ENCODE measurements at regions not wholly inside any gene's neighbourhood (a gene's known extent, or its start where the extent isn't known, plus 50 kb on each side); places are given as distances from the start of the nearest gene placed in this dataset.

DNA sequence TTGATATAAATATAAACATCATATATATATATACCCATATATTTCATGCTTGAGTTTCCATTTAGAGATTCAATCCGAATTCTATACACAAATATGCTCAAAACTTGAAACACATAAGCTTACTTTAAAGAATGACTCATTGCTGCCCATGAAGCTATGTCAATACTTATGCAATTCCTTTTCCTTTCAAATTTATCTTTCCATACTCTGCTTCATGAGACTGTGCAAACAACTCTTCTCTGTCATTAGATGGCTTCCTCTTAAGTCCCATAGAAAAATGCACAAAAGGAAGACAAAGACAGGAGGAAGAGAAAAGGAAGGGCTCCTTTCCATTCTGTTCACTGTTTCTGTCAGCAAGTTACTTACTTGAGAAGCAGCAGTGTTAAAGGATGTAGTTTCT is 895.7 kb upstream of the SORCS1 start:
- DNase-seq (ENCODE audit: extremely low spot score) = no peak
- POLR2A ChIA-PET = no interaction called here
- CTCF ChIA-PET = no interaction called here

GRCh38 chr10:108055506-108055905 is 891.0 kb upstream of the SORCS1 start:
- POLR2A ChIA-PET = no interaction called here
- CTCF ChIA-PET = no interaction called here
- no peak for DNase-seq (ENCODE audit: extremely low spot score)
- TF ChIP-seq BHLHE40 (IDR thresholded peaks at IDR 0.05; ENCODE audit: borderline replicate concordance) = no peak
- no peak for TF ChIP-seq FOXA1 (IDR thresholded peaks at IDR 0.05)

More for the DNA sequence above, 895.7 kb upstream of the SORCS1 start:
- no peak for TF ChIP-seq ARNT (IDR thresholded peaks at IDR 0.05)
- no peak for TF ChIP-seq ZNF384 (IDR thresholded peaks at IDR 0.05)
- no peak for TF ChIP-seq SP1 (IDR thresholded peaks at IDR 0.05)
- TF ChIP-seq PKNOX1 (IDR thresholded peaks at IDR 0.05) = no peak
- no peak for TF ChIP-seq NFRKB (IDR thresholded peaks at IDR 0.05)
- no peak for TF ChIP-seq TARDBP (IDR thresholded peaks at IDR 0.05)
- TF ChIP-seq ELF4 (IDR thresholded peaks at IDR 0.05) = no peak
- no peak for TF ChIP-seq BHLHE40 (IDR thresholded peaks at IDR 0.05; ENCODE audit: borderline replicate concordance)
- no peak for TF ChIP-seq L3MBTL2 (conservative IDR thresholded peaks at IDR 0.05)
- TF ChIP-seq FOXK2 (IDR thresholded peaks at IDR 0.05) = no peak
- TF ChIP-seq SUZ12 (IDR thresholded peaks at IDR 0.05) = no peak

- TF ChIP-seq ARNT (IDR thresholded peaks at IDR 0.05) (no peak), ELF4 (IDR thresholded peaks at IDR 0.05) (no peak), CTBP1 (IDR thresholded peaks at IDR 0.05; ENCODE audit: borderline replicate concordance) (no peak), PKNOX1 (IDR thresholded peaks at IDR 0.05) (no peak), FOXM1 (IDR thresholded peaks at IDR 0.05; ENCODE audit: borderline replicate concordance) (no peak), SP1 (IDR thresholded peaks at IDR 0.05) (no peak), BHLHE40 (IDR thresholded peaks at IDR 0.05; ENCODE audit: borderline replicate concordance) (no peak), ZNF384 (IDR thresholded peaks at IDR 0.05) (no peak), L3MBTL2 (conservative IDR thresholded peaks at IDR 0.05) (no peak), NFRKB (IDR thresholded peaks at IDR 0.05) (no peak), FOXA1 (IDR thresholded peaks at IDR 0.05) (no peak), SUZ12 (IDR thresholded peaks at IDR 0.05) (no peak), FOXK2 (IDR thresholded peaks at IDR 0.05) (no peak), TARDBP (IDR thresholded peaks at IDR 0.05) (no peak), HDGF (IDR thresholded peaks at IDR 0.05; ENCODE audit: borderline replicate concordance) (no peak), LEF1 (IDR thresholded peaks at IDR 0.05; ENCODE audit: borderline replicate concordance) (no peak)
- POLR2A ChIA-PET = no interaction called here
- CTCF ChIA-PET = no interaction called here
- DNase-seq (ENCODE audit: extremely low spot score) = no peak
Observed at GRCh38 chr10:108052981-108053380, 888.5 kb upstream of the SORCS1 start.

DNA sequence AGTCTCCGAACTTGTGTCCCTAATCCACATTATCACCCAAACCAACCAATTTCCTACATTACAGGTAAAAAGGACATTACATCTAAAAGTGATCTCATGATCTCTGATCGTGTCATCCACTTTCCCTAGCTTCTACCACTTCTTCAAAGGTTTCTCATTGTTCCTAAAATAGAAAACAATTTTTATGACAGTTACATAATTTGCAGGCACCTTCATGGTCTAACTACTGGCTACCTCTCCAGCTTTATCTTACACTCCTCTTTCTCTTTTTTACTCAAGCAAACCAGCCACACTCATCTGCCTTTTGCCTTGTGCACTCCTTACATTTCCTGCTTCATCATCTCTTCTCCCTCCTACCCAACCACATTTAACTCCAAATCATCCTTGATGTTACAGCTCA is 886.7 kb upstream of the SORCS1 start:
- TF ChIP-seq TARDBP (IDR thresholded peaks at IDR 0.05) (no peak), FOXM1 (IDR thresholded peaks at IDR 0.05; ENCODE audit: borderline replicate concordance) (no peak), ARNT (IDR thresholded peaks at IDR 0.05) (no peak), LEF1 (IDR thresholded peaks at IDR 0.05; ENCODE audit: borderline replicate concordance) (no peak)
- no peak for DNase-seq (ENCODE audit: extremely low spot score)
- ChIA-PET POLR2A (no interaction called here), CTCF (no interaction called here)

GRCh38 chr10:108050626-108051025 is 886.1 kb upstream of the SORCS1 start:
- no peak for TF ChIP-seq CTBP1 (IDR thresholded peaks at IDR 0.05; ENCODE audit: borderline replicate concordance)
- no peak for TF ChIP-seq FOXM1 (IDR thresholded peaks at IDR 0.05; ENCODE audit: borderline replicate concordance)
- no peak for TF ChIP-seq HDGF (IDR thresholded peaks at IDR 0.05; ENCODE audit: borderline replicate concordance)
- no peak for TF ChIP-seq FOXK2 (IDR thresholded peaks at IDR 0.05)
- no peak for TF ChIP-seq BHLHE40 (IDR thresholded peaks at IDR 0.05; ENCODE audit: borderline replicate concordance)
- TF ChIP-seq SP1 (IDR thresholded peaks at IDR 0.05) = no peak
- TF ChIP-seq L3MBTL2 (conservative IDR thresholded peaks at IDR 0.05) = no peak
- TF ChIP-seq LEF1 (IDR thresholded peaks at IDR 0.05; ENCODE audit: borderline replicate concordance) = no peak
- TF ChIP-seq ARNT (IDR thresholded peaks at IDR 0.05) = no peak
- TF ChIP-seq SUZ12 (IDR thresholded peaks at IDR 0.05) = no peak
- no peak for TF ChIP-seq FOXA1 (IDR thresholded peaks at IDR 0.05)
- no peak for TF ChIP-seq TARDBP (IDR thresholded peaks at IDR 0.05)
- no peak for TF ChIP-seq ZNF384 (IDR thresholded peaks at IDR 0.05)
- no peak for TF ChIP-seq NFRKB (IDR thresholded peaks at IDR 0.05)
- no peak for TF ChIP-seq ELF4 (IDR thresholded peaks at IDR 0.05)
- TF ChIP-seq PKNOX1 (IDR thresholded peaks at IDR 0.05) = no peak
- DNase-seq (ENCODE audit: extremely low spot score) = no peak
- CTCF ChIA-PET = no interaction called here
- POLR2A ChIA-PET = no interaction called here

- CTCF ChIA-PET = no interaction called here
- POLR2A ChIA-PET = no interaction called here
- DNase-seq (ENCODE audit: extremely low spot score) = no peak
- TF ChIP-seq SUZ12 (IDR thresholded peaks at IDR 0.05) (no peak), LEF1 (IDR thresholded peaks at IDR 0.05; ENCODE audit: borderline replicate concordance) (no peak), NFRKB (IDR thresholded peaks at IDR 0.05) (no peak), BHLHE40 (IDR thresholded peaks at IDR 0.05; ENCODE audit: borderline replicate concordance) (no peak), FOXA1 (IDR thresholded peaks at IDR 0.05) (no peak)
Observed at GRCh38 chr10:108049668-108050067, 885.2 kb upstream of the SORCS1 start.

GRCh38 chr10:108048898-108049297 is 884.4 kb upstream of the SORCS1 start:
- DNase-seq (ENCODE audit: extremely low spot score) = no peak
- ChIA-PET POLR2A (no interaction called here), CTCF (interaction anchor here (0.6 kb wide), 1 partner anchor 383 kb away, joined by 3 read pairs; no protein-coding TSS in a partner anchor)
- TF ChIP-seq FOXA1 (IDR thresholded peaks at IDR 0.05) = no peak
- TF ChIP-seq LEF1 (IDR thresholded peaks at IDR 0.05; ENCODE audit: borderline replicate concordance) = no peak

Measured in HEK293T (cell line).